Erythroblast (primary cell): ENCODE measurements at regions not wholly inside any gene's neighbourhood (a gene's known extent, or its start where the extent isn't known, plus 50 kb on each side); places are given as distances from the start of the nearest gene placed in this dataset.

Experiments
- GATA1 ChIP-seq: IDR thresholded peaks from 2 replicates; pipeline ENCODE4 v1.6.1; 2011; ENCODE audit warnings: low read depth, mild to moderate bottlenecking, control low read depth, low read length, moderate library complexity
- POLR2A ChIP-seq: IDR thresholded peaks from 2 replicates; pipeline ENCODE4 v1.6.1; 2011; ENCODE audit warnings: mild to moderate bottlenecking, low read length

GRCh38 chr2:23299476-23300195 is 85.3 kb upstream of the KLHL29 start:
- TF ChIP-seq POLR2A, result no peak
- TF ChIP-seq GATA1, result no peak
